ENCODE measurements at regions not wholly inside any gene's neighbourhood (a gene's known extent, or its start where the extent isn't known, plus 50 kb on each side); places are given as distances from the start of the nearest gene placed in this dataset.

GRCh38 chr3:6706777-6707176 is 154.1 kb upstream of the GRM7 start:
- TF ChIP-seq, protein P1, sequence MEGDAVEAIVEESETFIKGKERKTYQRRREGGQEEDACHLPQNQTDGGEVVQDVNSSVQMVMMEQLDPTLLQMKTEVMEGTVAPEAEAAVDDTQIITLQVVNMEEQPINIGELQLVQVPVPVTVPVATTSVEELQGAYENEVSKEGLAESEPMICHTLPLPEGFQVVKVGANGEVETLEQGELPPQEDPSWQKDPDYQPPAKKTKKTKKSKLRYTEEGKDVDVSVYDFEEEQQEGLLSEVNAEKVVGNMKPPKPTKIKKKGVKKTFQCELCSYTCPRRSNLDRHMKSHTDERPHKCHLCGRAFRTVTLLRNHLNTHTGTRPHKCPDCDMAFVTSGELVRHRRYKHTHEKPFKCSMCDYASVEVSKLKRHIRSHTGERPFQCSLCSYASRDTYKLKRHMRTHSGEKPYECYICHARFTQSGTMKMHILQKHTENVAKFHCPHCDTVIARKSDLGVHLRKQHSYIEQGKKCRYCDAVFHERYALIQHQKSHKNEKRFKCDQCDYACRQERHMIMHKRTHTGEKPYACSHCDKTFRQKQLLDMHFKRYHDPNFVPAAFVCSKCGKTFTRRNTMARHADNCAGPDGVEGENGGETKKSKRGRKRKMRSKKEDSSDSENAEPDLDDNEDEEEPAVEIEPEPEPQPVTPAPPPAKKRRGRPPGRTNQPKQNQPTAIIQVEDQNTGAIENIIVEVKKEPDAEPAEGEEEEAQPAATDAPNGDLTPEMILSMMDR (IDR thresholded peaks at IDR 0.05; ENCODE audit: insufficient read depth, low read length, poor library complexity, severe bottlenecking): no peak
- no peak for TF ChIP-seq EZH2phosphoT487 (conservative IDR thresholded peaks at IDR 0.05; ENCODE audit: low read length)
